Esophagus muscularis mucosa (tissue), 4 donors: ENCODE measurements at regions not wholly inside any gene's neighbourhood (a gene's known extent, or its start where the extent isn't known, plus 50 kb on each side); places are given as distances from the start of the nearest gene placed in this dataset.

Experiments
- DNase-seq: peaks from one replicate; pipeline ENCODE4 v3.0.0-alpha.2; 2017; ENCODE audit errors: extremely low spot score
- H3K27ac ChIP-seq, 4 donors: fragments of 200-600 bp; sonication (generic); replicated peaks in 1 of 4; 1 replicate in 3 of 4; 2 replicates in 1 of 4; pipeline ENCODE4 v1.5.1; 2016 to 2019; ENCODE audit warnings: mild to moderate bottlenecking in 1 of 4
- H3K27me3 ChIP-seq, 4 donors: fragments of 200-600 bp; sonication (generic); one replicate each; pipeline versions ENCODE4 v1.5.1 to v1.6.0; 2016 to 2019
- H3K36me3 ChIP-seq, 4 donors: fragments of 200-600 bp; sonication (generic); one replicate each; pipeline ENCODE4 v1.5.1; 2016 to 2019
- H3K4me1 ChIP-seq, 4 donors: fragments of 200-600 bp; sonication (generic); one replicate each; pipeline ENCODE4 v1.5.1; 2016 to 2019
- H3K4me3 ChIP-seq, 4 donors: fragments of 200-600 bp; sonication (generic); 1 replicate in 2 of 4; 2 replicates in 2 of 4; pipeline ENCODE4 v1.5.1; 2016 to 2019; ENCODE audit warnings: mild to moderate bottlenecking in 4 of 4, moderate library complexity in 1 of 4
- H3K9me3 ChIP-seq, 4 donors: fragments of 200-600 bp; sonication (generic); 1 replicate in 3 of 4; 2 replicates in 1 of 4; pipeline ENCODE4 v1.5.1; 2016 to 2019
- CTCF ChIP-seq, 3 experiments: fragments of 200-600 bp in 2 of 3; fragments of 450-650 bp in 1 of 3; sonication (generic) in 2 of 3; IDR thresholded peaks; one replicate each; pipeline ENCODE4 v1.5.1; 2017 to 2019; ENCODE audit warnings: antibody characterized with exemption in 3 of 3, mild to moderate bottlenecking in 2 of 3, moderate library complexity in 1 of 3
- EP300 ChIP-seq: sonication (generic); formaldehyde crosslinking; IDR thresholded peaks from one replicate; pipeline ENCODE4 v1.6.1; 2017; ENCODE audit warnings: antibody characterized with exemption
- POLR2A ChIP-seq: fragments of 450-650 bp; IDR thresholded peaks from one replicate; pipeline ENCODE4 v1.6.1; 2017; ENCODE audit warnings: antibody characterized with exemption, moderate library complexity, mild to moderate bottlenecking, low read depth
- POLR2AphosphoS5 ChIP-seq, 2 donors: sonication (generic); formaldehyde crosslinking; IDR thresholded peaks; one replicate each; pipeline ENCODE4 v1.6.1; 2017; ENCODE audit warnings: antibody characterized with exemption in 2 of 2
- whole genome bisulfite sequencing: methylation state at CpG from one replicate; pipeline ENCODE4 v1.1.5; 2018; 5-methylcytosine and 5-hydroxymethylcytosine counted together
- intact Hi-C: fragments of 100-400 bp; cut with DNase I; formaldehyde crosslinking; loops from one replicate; pipeline ENCODE4 v1.15.1; 2023

GRCh38 chr22:49282596-49282995, 545.1 kb downstream of the BRD1 start:
- no peaks in the 10 kb centered on the region for H3K36me3 ChIP-seq
- H3K27ac ChIP-seq: no peak overlapping the region
- no peak for TF ChIP-seq CTCF (IDR thresholded peaks at IDR 0.05)
- no peak for TF ChIP-seq POLR2A
- TF ChIP-seq POLR2AphosphoS5 (IDR thresholded peaks at IDR 0.05): no peak
- no peak for TF ChIP-seq EP300
- H3K4me1 ChIP-seq: no peaks in the 10 kb centered on the region
- H3K9me3 ChIP-seq: peaks cover 0 to 3% (median 0%) of the 10 kb centered on the region in 4 donors
- H3K27me3 ChIP-seq: peaks cover 0 to 80% (median 5%) of the 10 kb centered on the region in 4 donors
- no peak for DNase-seq
- intact Hi-C loops: no loop called here
- H3K4me3 ChIP-seq: no peak overlapping the region
- 94% methylated on average over 11 of the region's 12 CpGs for WGBS

- Histone ChIP-seq H3K4me1 (no peaks in the 10 kb centered on the region), H3K27ac (no peak overlapping the region), H3K9me3 (peaks cover 0 to 3% (median 0%) of the 10 kb centered on the region in 4 donors), H3K27me3 (peaks cover 0 to 78% (median 5%) of the 10 kb centered on the region in 4 donors), H3K4me3 (no peak overlapping the region), H3K36me3 (no peaks in the 10 kb centered on the region)
- intact Hi-C loops: no loop called here
- no peak for TF ChIP-seq POLR2AphosphoS5 (IDR thresholded peaks at IDR 0.05)
- no peak for TF ChIP-seq EP300
- TF ChIP-seq POLR2A: no peak
- no peak for DNase-seq
- 70% methylated on average over 14 of the region's 14 CpGs for WGBS
Measured at GRCh38 chr22:49281467-49282340, 546.0 kb downstream of the BRD1 start.

GRCh38 chr22:49278340-49278739, 549.3 kb downstream of the BRD1 start:
- intact Hi-C loops: no loop called here
- peaks cover 0 to 64% (median 4%) of the 10 kb centered on the region in 4 donors for H3K27me3 ChIP-seq
- H3K36me3 ChIP-seq: no peaks in the 10 kb centered on the region

GRCh38 chr22:49276567-49276966, 551.1 kb downstream of the BRD1 start:
- Histone ChIP-seq H3K27ac (no peak overlapping the region), H3K4me1 (no peaks in the 10 kb centered on the region), H3K36me3 (no peaks in the 10 kb centered on the region), H3K27me3 (peaks cover 0 to 57% (median 0%) of the 10 kb centered on the region in 4 donors), H3K9me3 (peaks cover 0 to 3% (median 0%) of the 10 kb centered on the region in 4 donors), H3K4me3 (no peak overlapping the region)
- 85% methylated on average over 6 of the region's 10 CpGs for WGBS
- intact Hi-C loops: no loop called here
- TF ChIP-seq POLR2A (no peak), EP300 (no peak), POLR2AphosphoS5 (IDR thresholded peaks at IDR 0.05) (no peak), CTCF (IDR thresholded peaks at IDR 0.05) (no peak)
- no peak for DNase-seq

More at GRCh38 chr22:49278340-49278739, 549.3 kb downstream of the BRD1 start:
- no peak for DNase-seq
- TF ChIP-seq EP300 (no peak), CTCF (IDR thresholded peaks at IDR 0.05) (no peak), POLR2A (no peak), POLR2AphosphoS5 (IDR thresholded peaks at IDR 0.05) (no peak)
- Histone ChIP-seq H3K4me1 (no peaks in the 10 kb centered on the region), H3K27ac (no peak overlapping the region), H3K4me3 (no peak overlapping the region), H3K9me3 (peaks cover 0 to 3% (median 0%) of the 10 kb centered on the region in 4 donors)
- WGBS: 48% methylated on average over 7 of the region's 9 CpGs

- 73% methylated on average over 16 of the region's 16 CpGs for WGBS
- H3K27ac ChIP-seq: no peak overlapping the region
- no peak overlapping the region for H3K4me3 ChIP-seq
- DNase-seq: no peak
- H3K4me1 ChIP-seq: no peaks in the 10 kb centered on the region
- TF ChIP-seq EP300: no peak
- TF ChIP-seq CTCF (IDR thresholded peaks at IDR 0.05): no peak
- TF ChIP-seq POLR2AphosphoS5 (IDR thresholded peaks at IDR 0.05): no peak
- no peak for TF ChIP-seq POLR2A
- peaks cover 0 to 58% (median 4%) of the 10 kb centered on the region in 4 donors for H3K27me3 ChIP-seq
- H3K9me3 ChIP-seq: no peaks in the 10 kb centered on the region
- intact Hi-C loops: no loop called here
- no peaks in the 10 kb centered on the region for H3K36me3 ChIP-seq
Measured at GRCh38 chr22:49274754-49275380, 552.8 kb downstream of the BRD1 start.
